Hematopoietic multipotent progenitor cell treated with erythropoietin and hydrocortisone succinate and interleukin-3 and kit ligand, for 15 days (in vitro differentiated cells): ENCODE measurements at regions not wholly inside any gene's neighbourhood (a gene's known extent, or its start where the extent isn't known, plus 50 kb on each side); places are given as distances from the start of the nearest gene placed in this dataset.
"Not testable (repeated sequence)": the region's sequence is repeated elsewhere in the genome, so short reads cannot be mapped to it uniquely, and the experiment has no call there.

Source experiments
- DNase-seq: peaks from one replicate; pipeline ENCODE4 v3.0.0-alpha.2; 2015; ENCODE audit warnings: low spot score

- no peak for DNase-seq
Measured at GRCh38 chr6:94902974-94903628, 674.2 kb upstream of the MANEA start.

GRCh38 chr6:94899191-94899590 is 678.1 kb upstream of the MANEA start:
- DNase-seq, result no peak

- no peak for DNase-seq
Measured at GRCh38 chr6:94894300-94894699, 683.0 kb upstream of the MANEA start.

GRCh38 chr6:94893327-94893726 is 684.0 kb upstream of the MANEA start:
- DNase-seq, result no peak

GRCh38 chr6:94873819-94874218 is 703.5 kb upstream of the MANEA start:
- not testable (repeated sequence) for DNase-seq

- DNase-seq, result no peak
Measured at GRCh38 chr6:94862112-94862511, 715.2 kb upstream of the MANEA start.

GRCh38 chr6:94859924-94860323 is 717.4 kb upstream of the MANEA start:
- DNase-seq, result no peak

GRCh38 chr6:94856999-94857398 is 720.3 kb upstream of the MANEA start:
- DNase-seq, result not testable (repeated sequence)

- not testable (repeated sequence) for DNase-seq
Measured at GRCh38 chr6:94851329-94851728, 726.0 kb upstream of the MANEA start.

- no peak for DNase-seq
Measured at GRCh38 chr6:94845742-94846141, 731.6 kb upstream of the MANEA start.

- DNase-seq, result no peak
Measured at GRCh38 chr6:94835264-94835663, 742.1 kb upstream of the MANEA start.

GRCh38 chr6:94813806-94814205 is 763.5 kb upstream of the MANEA start:
- no peak for DNase-seq

- DNase-seq, result no peak
Measured at GRCh38 chr6:94801344-94801743, 776.0 kb upstream of the MANEA start.

- DNase-seq, result no peak
Measured at GRCh38 chr6:94785514-94785913, 791.8 kb upstream of the MANEA start.

GRCh38 chr6:94785081-94785480 is 792.3 kb upstream of the MANEA start:
- not testable (repeated sequence) for DNase-seq

- DNase-seq, result no peak
Measured at GRCh38 chr6:94769197-94769596, 808.1 kb upstream of the MANEA start.

GRCh38 chr6:94751641-94752329 is 825.5 kb upstream of the MANEA start:
- DNase-seq, result no peak

- no peak for DNase-seq
Measured at GRCh38 chr6:94736236-94736635, 841.1 kb upstream of the MANEA start.

- DNase-seq, result no peak
Measured at GRCh38 chr6:94735270-94735669, 842.1 kb upstream of the MANEA start.

GRCh38 chr6:94734751-94735150 is 842.6 kb upstream of the MANEA start:
- no peak for DNase-seq

- DNase-seq, result no peak
Measured at GRCh38 chr6:94733066-94733465, 844.3 kb upstream of the MANEA start.

GRCh38 chr6:94727710-94728109 is 849.6 kb upstream of the MANEA start:
- DNase-seq, result no peak

GRCh38 chr6:94721459-94721858 is 855.9 kb upstream of the MANEA start:
- no peak for DNase-seq

GRCh38 chr6:94713446-94713845 is 863.9 kb upstream of the MANEA start:
- no peak for DNase-seq
